RWPE1 (cell line): ENCODE measurements at regions not wholly inside any gene's neighbourhood (a gene's known extent, or its start where the extent isn't known, plus 50 kb on each side); places are given as distances from the start of the nearest gene placed in this dataset.

Experiments used
- CTCF ChIA-PET: fragments of 350-600 bp; sonication (Branson Sonifier 250); formaldehyde crosslinking; extraction: SDS; loops from one replicate; lab custom pipeline; 2021; lab: Yijun Ruan, JAX
- POLR2A ChIA-PET: fragments of 400-600 bp; formaldehyde crosslinking; extraction: SDS; loops from one replicate; lab custom pipeline; 2020; ENCODE audit warnings: antibody characterized with exemption; ENCODE audit not compliant: low non-redundant PET; lab: Yijun Ruan, JAX
- DNase-seq: peaks from one replicate; pipeline ENCODE4 v3.0.0; 2012; ENCODE audit warnings: low spot score
- H3K27ac ChIP-seq: fragments of 450-650 bp; 2 replicates; pipeline ENCODE4 v1.5.1; 2017
- TF ChIP-seq, protein P1 (sequence below): fragments of 450-650 bp; conservative IDR thresholded peaks from 2 replicates; pipeline ENCODE4 v1.5.1; 2017; ENCODE audit warnings: low read depth, mild to moderate bottlenecking

DNA sequence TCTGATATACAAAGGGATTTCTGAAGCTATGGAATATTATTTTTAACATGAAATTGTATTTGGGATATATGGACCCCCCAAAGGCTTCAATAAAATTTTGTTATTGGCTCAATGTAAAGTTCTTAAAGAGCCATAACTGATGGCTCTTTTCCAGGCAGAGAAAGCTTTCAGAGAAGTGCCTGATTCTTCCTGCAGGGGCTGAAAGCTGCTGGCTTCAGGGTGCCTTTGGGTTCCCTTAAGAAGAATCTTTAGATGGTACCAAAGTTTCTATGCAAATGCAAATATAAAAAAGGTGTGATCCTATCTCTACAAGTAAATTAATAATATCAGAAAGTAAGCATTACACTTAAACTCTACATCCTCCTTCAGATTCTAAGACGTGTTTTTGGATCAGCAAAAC lies 72.6 kb downstream of the NR2F2 start:
- no peak for DNase-seq
- no peak overlapping the region for H3K27ac ChIP-seq
- ChIA-PET CTCF (interaction anchor here (0.7 kb wide), 1 partner anchor 1025 kb away, joined by 3 read pairs; no protein-coding TSS in a partner anchor), POLR2A (no interaction called here)
- TF ChIP-seq, protein P1, sequence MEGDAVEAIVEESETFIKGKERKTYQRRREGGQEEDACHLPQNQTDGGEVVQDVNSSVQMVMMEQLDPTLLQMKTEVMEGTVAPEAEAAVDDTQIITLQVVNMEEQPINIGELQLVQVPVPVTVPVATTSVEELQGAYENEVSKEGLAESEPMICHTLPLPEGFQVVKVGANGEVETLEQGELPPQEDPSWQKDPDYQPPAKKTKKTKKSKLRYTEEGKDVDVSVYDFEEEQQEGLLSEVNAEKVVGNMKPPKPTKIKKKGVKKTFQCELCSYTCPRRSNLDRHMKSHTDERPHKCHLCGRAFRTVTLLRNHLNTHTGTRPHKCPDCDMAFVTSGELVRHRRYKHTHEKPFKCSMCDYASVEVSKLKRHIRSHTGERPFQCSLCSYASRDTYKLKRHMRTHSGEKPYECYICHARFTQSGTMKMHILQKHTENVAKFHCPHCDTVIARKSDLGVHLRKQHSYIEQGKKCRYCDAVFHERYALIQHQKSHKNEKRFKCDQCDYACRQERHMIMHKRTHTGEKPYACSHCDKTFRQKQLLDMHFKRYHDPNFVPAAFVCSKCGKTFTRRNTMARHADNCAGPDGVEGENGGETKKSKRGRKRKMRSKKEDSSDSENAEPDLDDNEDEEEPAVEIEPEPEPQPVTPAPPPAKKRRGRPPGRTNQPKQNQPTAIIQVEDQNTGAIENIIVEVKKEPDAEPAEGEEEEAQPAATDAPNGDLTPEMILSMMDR, result no peak

DNA sequence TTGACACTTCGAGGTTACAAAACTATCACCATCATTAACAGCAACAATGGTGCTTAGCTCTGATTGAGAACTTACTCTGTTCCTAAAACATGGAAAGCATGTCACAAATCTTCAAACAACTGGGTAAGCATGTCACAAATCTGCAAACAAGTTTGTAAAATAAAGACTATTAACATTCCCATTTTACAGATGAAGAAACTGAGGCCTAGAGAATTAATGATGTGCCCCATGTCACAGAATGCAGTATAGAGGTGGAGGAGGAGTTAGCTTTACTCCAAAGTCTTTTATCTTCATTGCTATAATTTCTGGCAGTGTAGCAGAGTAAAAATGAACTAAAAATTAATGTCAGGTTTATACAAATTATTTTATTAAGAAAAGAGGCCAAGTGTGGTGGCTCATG lies 73.4 kb downstream of the NR2F2 start:
- no peak overlapping the region for H3K27ac ChIP-seq
- TF ChIP-seq, protein P1, result no peak
- DNase-seq, result no peak
- CTCF ChIA-PET, result interaction anchor here (0.7 kb wide), 1 partner anchor 28 kb away, joined by 3 read pairs; no protein-coding TSS in a partner anchor
- POLR2A ChIA-PET, result no interaction called here

DNA sequence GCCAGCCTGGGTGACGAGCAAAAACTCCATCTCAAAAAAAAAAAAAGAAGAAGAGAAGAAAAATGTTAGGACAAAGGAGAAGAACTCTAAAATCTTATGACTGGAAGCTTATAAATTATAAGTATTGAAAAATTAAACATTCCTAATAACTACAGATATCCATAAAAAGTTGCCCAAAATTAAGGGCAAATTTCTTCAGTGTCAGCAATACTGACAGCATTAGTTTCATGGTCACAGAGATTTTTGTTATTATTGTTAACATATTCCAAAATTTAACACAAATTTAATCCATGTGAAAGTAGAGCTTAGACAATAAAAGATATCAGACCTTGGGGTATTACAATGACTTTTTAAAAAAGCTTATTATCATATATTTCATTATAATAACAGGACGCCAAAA lies 74.1 kb downstream of the NR2F2 start:
- CTCF ChIA-PET, result interaction anchor here (0.7 kb wide), 1 partner anchor 27 kb away, joined by 3 read pairs; no protein-coding TSS in a partner anchor
- TF ChIP-seq, protein P1, result no peak
- DNase-seq, result no peak
- POLR2A ChIA-PET, result interaction anchor here (0.8 kb wide), 1 partner anchor 1851 kb away, joined by 3 read pairs; no protein-coding TSS in a partner anchor
- no peak overlapping the region for H3K27ac ChIP-seq

DNA sequence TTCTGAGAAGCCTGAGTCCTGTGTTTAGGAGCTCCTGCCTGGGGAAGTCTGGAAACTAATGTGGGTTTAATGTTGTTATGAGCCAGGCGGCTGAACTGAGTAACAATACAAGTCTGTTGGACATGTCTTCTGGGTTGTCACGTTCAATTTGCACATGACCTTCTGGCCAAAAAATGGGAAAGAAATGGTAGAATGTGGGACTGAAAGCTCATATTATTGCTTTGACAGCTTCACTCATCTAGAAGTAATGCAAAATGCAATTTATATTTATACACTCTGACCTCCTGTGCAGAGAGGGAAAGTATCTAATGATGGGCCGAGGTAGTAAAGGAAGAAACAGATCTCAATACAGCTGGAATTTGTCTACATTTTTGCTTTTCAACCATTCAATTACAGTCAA lies 75.8 kb downstream of the NR2F2 start:
- ChIA-PET CTCF (interaction anchor here (0.6 kb wide), 1 partner anchor 24 kb away, joined by 3 read pairs; no protein-coding TSS in a partner anchor), POLR2A (no interaction called here)
- no peak for DNase-seq
- TF ChIP-seq, protein P1, result no peak
- H3K27ac ChIP-seq, result no peak overlapping the region

DNA sequence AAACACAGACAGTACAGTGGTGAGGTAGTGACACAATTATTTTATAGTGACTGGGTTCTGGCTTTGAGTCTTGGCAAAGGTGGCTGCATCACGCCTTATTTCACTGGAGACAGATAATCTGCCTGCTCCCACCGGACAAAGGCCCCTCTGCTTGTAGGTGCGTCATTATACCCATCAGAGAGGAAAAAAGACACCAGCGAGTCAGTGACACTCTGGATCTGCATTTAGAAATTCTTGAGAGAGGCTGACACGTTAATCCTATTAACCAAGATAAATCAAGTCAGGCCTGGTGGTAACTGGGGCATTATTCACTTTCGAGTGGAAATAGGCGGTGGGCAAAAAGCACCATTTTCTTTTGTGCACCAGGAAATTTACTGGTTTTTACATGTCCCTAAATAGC lies 76.2 kb downstream of the NR2F2 start:
- ChIA-PET CTCF (interaction anchor here (0.6 kb wide), 2 partner anchors 24 to 1068 kb away, joined by 3 read pairs; no protein-coding TSS in a partner anchor), POLR2A (no interaction called here)
- TF ChIP-seq, protein P1, result no peak
- no peak for DNase-seq
- no peak overlapping the region for H3K27ac ChIP-seq

DNA sequence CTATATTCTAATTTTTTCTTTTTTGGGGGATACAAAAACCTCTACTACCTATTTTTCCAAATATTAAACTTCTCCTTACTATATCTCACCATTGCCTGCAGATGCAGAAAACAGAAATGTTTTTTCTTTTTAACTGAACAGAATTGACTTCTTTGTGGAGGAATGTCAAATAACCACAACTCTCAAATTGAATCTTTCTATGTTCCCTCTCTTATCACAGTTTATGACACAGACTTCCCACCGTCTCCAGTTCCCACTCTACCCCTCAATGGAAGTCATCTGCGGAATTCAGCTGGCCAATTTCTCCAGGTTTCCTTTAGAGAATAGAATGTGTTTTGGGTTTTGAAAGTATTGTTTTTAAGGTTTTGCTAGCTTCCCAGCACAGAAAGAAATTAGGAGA lies 77.0 kb downstream of the NR2F2 start:
- ChIA-PET POLR2A (no interaction called here), CTCF (no interaction called here)
- no peak for DNase-seq
- TF ChIP-seq, protein P1, result no peak
- H3K27ac ChIP-seq, result no peak overlapping the region
